HL-60 (cell line): ENCODE measurements at regions not wholly inside any gene's neighbourhood (a gene's known extent, or its start where the extent isn't known, plus 50 kb on each side); places are given as distances from the start of the nearest gene placed in this dataset.

Source experiments
- GABPA ChIP-seq: IDR thresholded peaks from 2 replicates; pipeline ENCODE4 v1.6.1; 2012; ENCODE audit warnings: low read depth
- POLR2AphosphoS5 ChIP-seq: IDR thresholded peaks from 2 replicates; pipeline ENCODE4 v1.6.1; 2012; ENCODE audit warnings: low read depth
- SPI1 ChIP-seq: IDR thresholded peaks from 2 replicates; pipeline ENCODE4 v1.6.1; 2012; ENCODE audit warnings: low read depth, mild to moderate bottlenecking, borderline replicate concordance
- TF ChIP-seq, protein P1 (sequence below): IDR thresholded peaks from one replicate; pipeline ENCODE4 v1.5.1; 2011; ENCODE audit warnings: low read length, control low read depth, inconsistent platforms; ENCODE audit not compliant: insufficient read depth
- TF ChIP-seq, protein P2 (sequence below): IDR thresholded peaks from 2 replicates; pipeline ENCODE4 v1.6.1; 2012; ENCODE audit warnings: low read depth; ENCODE audit not compliant: insufficient replicate concordance

DNA sequence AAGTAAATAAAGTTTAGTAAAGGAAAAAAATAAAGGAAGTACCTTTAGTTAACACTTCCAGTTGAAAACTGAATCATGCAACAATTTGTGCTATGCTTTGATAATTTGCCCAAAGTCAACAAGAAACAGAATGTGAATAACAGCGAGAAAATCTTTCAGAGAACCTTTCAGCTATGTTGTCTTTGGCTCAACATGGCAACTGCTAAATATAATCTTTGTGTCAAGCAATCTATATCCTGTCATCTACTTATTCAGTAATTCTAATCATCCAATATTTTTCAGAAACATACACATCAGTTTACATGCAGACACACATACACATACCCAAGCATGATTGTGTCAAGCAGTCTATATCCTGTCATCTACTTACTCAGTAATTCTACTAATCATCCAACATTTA is 136.0 kb upstream of the PABPC4L start:
- TF ChIP-seq, protein P1, sequence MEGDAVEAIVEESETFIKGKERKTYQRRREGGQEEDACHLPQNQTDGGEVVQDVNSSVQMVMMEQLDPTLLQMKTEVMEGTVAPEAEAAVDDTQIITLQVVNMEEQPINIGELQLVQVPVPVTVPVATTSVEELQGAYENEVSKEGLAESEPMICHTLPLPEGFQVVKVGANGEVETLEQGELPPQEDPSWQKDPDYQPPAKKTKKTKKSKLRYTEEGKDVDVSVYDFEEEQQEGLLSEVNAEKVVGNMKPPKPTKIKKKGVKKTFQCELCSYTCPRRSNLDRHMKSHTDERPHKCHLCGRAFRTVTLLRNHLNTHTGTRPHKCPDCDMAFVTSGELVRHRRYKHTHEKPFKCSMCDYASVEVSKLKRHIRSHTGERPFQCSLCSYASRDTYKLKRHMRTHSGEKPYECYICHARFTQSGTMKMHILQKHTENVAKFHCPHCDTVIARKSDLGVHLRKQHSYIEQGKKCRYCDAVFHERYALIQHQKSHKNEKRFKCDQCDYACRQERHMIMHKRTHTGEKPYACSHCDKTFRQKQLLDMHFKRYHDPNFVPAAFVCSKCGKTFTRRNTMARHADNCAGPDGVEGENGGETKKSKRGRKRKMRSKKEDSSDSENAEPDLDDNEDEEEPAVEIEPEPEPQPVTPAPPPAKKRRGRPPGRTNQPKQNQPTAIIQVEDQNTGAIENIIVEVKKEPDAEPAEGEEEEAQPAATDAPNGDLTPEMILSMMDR = no peak
- no peak for TF ChIP-seq POLR2AphosphoS5
- no peak for TF ChIP-seq GABPA
- TF ChIP-seq, protein P2, sequence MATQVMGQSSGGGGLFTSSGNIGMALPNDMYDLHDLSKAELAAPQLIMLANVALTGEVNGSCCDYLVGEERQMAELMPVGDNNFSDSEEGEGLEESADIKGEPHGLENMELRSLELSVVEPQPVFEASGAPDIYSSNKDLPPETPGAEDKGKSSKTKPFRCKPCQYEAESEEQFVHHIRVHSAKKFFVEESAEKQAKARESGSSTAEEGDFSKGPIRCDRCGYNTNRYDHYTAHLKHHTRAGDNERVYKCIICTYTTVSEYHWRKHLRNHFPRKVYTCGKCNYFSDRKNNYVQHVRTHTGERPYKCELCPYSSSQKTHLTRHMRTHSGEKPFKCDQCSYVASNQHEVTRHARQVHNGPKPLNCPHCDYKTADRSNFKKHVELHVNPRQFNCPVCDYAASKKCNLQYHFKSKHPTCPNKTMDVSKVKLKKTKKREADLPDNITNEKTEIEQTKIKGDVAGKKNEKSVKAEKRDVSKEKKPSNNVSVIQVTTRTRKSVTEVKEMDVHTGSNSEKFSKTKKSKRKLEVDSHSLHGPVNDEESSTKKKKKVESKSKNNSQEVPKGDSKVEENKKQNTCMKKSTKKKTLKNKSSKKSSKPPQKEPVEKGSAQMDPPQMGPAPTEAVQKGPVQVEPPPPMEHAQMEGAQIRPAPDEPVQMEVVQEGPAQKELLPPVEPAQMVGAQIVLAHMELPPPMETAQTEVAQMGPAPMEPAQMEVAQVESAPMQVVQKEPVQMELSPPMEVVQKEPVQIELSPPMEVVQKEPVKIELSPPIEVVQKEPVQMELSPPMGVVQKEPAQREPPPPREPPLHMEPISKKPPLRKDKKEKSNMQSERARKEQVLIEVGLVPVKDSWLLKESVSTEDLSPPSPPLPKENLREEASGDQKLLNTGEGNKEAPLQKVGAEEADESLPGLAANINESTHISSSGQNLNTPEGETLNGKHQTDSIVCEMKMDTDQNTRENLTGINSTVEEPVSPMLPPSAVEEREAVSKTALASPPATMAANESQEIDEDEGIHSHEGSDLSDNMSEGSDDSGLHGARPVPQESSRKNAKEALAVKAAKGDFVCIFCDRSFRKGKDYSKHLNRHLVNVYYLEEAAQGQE = no peak
- no peak for TF ChIP-seq SPI1
